Brain microvascular endothelial cell (primary cell): ENCODE measurements at regions not wholly inside any gene's neighbourhood (a gene's known extent, or its start where the extent isn't known, plus 50 kb on each side); places are given as distances from the start of the nearest gene placed in this dataset.

Experiments
- DNase-seq: peaks from one replicate; pipeline ENCODE4 v3.0.0-alpha.2; 2020
- H3K27ac ChIP-seq: fragments of 250-450 bp; sonication (Bioruptor Pico); 2 replicates; pipeline ENCODE4 v1.5.1; 2020; ENCODE audit warnings: mild to moderate bottlenecking, moderate library complexity
- H3K27me3 ChIP-seq: fragments of 250-450 bp; sonication (Bioruptor Pico); replicated peaks from 2 replicates; pipeline ENCODE4 v1.5.1; 2020; ENCODE audit warnings: mild to moderate bottlenecking
- H3K36me3 ChIP-seq: fragments of 250-450 bp; sonication (Bioruptor Pico); replicated peaks from 2 replicates; pipeline ENCODE4 v1.5.1; 2020; ENCODE audit warnings: mild to moderate bottlenecking
- H3K4me3 ChIP-seq: 2 replicates; pipeline ENCODE4 v1.5.1; 2011; ENCODE audit warnings: low read depth, mild to moderate bottlenecking, control low read depth, low read length, moderate library complexity
- in situ Hi-C: cut with HindIII; loops from 2 replicates; pipeline ENCODE4 v1.10.0; 2017; ENCODE audit warnings: low sequenced_read_pairs, low pct_ligation_motif_present
- TF ChIP-seq, protein P1 (sequence below): IDR thresholded peaks from 2 replicates; pipeline ENCODE4 v1.5.1; 2011; ENCODE audit warnings: low read depth, mild to moderate bottlenecking, moderate library complexity, low read length, control low read depth, inconsistent platforms; ENCODE audit errors: missing control alignments

DNA sequence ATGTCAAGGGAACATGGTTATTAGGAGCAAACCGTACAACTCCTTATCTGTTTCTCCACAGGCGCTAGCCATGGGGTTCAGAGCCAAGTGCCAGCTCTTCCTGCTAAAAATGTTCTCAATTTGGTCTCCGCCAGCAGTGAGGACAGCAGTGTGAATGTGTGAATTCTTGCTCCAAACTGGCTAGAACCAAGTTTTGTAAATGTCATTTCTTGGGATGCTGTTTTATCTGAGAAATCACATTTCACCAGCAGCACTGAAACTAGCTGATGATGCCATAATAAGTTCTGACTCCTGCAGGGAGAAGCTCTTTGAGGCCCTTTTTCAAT lies 140.6 kb upstream of the LGALSL start:
- Histone ChIP-seq H3K27ac (no peak overlapping the region), H3K4me3 (no peak overlapping the region), H3K27me3 (peaks cover 3% of the 10 kb centered on the region), H3K36me3 (no peaks in the 10 kb centered on the region)
- TF ChIP-seq, protein P1, sequence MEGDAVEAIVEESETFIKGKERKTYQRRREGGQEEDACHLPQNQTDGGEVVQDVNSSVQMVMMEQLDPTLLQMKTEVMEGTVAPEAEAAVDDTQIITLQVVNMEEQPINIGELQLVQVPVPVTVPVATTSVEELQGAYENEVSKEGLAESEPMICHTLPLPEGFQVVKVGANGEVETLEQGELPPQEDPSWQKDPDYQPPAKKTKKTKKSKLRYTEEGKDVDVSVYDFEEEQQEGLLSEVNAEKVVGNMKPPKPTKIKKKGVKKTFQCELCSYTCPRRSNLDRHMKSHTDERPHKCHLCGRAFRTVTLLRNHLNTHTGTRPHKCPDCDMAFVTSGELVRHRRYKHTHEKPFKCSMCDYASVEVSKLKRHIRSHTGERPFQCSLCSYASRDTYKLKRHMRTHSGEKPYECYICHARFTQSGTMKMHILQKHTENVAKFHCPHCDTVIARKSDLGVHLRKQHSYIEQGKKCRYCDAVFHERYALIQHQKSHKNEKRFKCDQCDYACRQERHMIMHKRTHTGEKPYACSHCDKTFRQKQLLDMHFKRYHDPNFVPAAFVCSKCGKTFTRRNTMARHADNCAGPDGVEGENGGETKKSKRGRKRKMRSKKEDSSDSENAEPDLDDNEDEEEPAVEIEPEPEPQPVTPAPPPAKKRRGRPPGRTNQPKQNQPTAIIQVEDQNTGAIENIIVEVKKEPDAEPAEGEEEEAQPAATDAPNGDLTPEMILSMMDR = no peak
- DNase-seq = no peak
- in situ Hi-C loops = loop anchor here (25.0 kb wide), 1 partner anchor 276 kb away; no protein-coding TSS in a partner anchor

DNA sequence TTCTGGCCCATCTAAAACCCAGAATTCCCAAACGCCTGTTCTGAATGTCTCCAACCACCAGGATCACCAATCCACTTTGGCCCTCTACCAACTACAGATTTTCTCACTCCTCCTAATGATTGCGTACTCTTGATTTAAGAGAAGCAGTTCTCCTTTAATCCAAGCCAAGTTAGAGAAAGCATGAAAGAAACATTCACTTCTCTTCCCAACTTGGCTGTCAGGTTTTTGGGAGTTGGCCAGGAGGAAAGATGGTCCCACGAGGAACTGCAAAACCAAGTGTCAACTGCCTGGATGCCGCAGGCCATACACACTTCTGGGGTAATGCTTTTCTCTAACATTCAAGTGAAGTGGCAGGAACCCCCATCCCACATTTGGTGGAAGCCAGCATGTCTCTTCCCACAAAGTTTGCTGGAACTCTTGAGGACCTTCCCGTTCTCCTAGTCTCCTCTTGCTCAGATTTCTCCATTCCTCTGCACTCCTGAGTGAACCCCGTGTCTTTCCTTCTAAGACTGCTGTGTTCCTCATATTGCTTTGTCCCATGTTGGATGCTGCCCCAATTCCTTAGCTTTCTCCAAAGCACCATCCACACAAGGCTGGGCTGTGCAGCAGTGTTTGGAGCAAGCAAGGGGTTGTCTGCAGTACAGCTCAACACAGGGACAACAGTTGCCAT lies 138.5 kb upstream of the LGALSL start:
- in situ Hi-C loops = loop anchor here (25.0 kb wide), 1 partner anchor 278 kb away; no protein-coding TSS in a partner anchor
- Histone ChIP-seq H3K27me3 (peaks cover 3% of the 10 kb centered on the region), H3K27ac (no peak overlapping the region), H3K36me3 (no peaks in the 10 kb centered on the region), H3K4me3 (no peak overlapping the region)
- no peak for DNase-seq
- TF ChIP-seq, protein P1 = no peak

DNA sequence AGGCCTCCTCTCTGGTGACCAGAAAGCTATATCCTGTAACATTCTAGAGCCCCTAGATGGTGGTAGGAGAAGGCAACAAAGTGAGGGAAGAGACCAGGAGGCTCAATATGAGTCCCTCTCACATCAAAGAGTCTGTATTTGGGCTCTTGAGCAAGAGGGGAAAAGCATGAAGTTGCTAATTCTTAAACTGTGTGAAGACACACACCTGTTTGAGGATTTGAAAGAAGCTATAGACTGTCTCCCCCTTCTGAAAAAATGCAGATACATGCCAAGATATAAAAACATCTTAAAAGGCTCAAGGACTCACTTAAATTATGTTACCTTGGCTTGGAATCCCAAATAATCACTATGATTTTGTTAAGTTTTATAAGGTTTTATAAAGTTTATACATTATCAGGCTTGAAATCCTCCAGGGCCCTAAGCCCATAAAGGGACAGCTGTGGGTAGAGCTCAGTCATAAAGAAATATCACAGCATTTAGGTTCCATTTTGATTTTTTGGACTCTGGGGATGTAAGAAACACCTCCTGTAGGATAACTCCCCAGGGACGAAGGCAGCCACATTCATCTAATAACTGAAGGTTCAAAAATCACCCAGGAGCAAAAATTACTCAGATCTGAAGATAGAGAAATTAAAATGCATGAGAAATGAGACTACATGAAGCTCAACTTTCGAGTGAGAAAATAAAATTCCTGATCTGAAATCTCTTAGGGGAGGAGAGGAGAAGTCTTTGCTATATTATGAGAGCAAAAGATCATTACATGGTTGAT lies 136.1 kb upstream of the LGALSL start:
- TF ChIP-seq, protein P1 = no peak
- DNase-seq = no peak
- no peak overlapping the region for H3K27ac ChIP-seq
- peaks cover 6% of the 10 kb centered on the region for H3K27me3 ChIP-seq
- in situ Hi-C loops = loop anchor here (25.0 kb wide), 1 partner anchor 281 kb away; no protein-coding TSS in a partner anchor
- no peak overlapping the region for H3K4me3 ChIP-seq
- H3K36me3 ChIP-seq = no peaks in the 10 kb centered on the region

DNA sequence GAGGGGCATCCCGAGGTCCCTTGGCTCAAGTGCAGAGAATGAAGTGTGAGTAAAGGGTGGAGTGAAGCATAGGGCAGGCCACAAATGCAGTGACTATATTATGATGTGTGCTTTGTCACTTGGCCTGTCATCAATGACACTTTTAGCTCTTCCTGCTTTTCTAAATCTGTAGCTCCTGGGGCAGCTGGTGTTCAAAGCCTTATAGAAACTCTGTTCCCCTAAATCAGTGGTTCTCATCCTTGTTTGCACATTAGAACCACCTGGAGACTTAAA lies 135.6 kb upstream of the LGALSL start:
- Histone ChIP-seq H3K27me3 (peaks cover 6% of the 10 kb centered on the region), H3K4me3 (no peak overlapping the region)

DNA sequence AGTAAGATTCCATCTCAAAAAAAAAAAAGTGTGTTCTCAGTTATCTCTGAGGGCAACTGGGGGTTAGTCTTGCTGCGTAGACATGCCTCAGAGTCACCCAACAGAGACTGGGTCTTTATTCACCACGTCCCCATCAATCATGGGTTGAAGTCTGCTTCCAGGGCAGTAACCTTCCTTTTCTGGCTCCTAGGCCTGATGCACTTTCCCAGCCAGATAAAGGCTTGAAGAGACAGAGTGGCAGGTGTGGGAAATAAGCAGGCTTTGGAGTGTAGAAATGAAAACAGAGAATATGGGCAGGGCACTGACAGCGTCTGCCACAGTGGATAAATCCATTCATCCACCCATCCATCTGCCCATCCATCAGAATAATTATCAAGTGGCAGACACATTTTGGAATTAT lies 134.1 kb upstream of the LGALSL start:
- Histone ChIP-seq H3K27ac (no peak overlapping the region), H3K27me3 (peaks cover 3% of the 10 kb centered on the region), H3K36me3 (no peaks in the 10 kb centered on the region), H3K4me3 (no peak overlapping the region)
- no peak for DNase-seq
- in situ Hi-C loops = loop anchor here (25.0 kb wide), 1 partner anchor 283 kb away; no protein-coding TSS in a partner anchor
- TF ChIP-seq, protein P1 = no peak

More for the DNA sequence above, 135.6 kb upstream of the LGALSL start:
- DNase-seq = no peak
- Histone ChIP-seq H3K27ac (no peak overlapping the region), H3K36me3 (no peaks in the 10 kb centered on the region)
- TF ChIP-seq, protein P1 = no peak
- in situ Hi-C loops = loop anchor here (25.0 kb wide), 1 partner anchor 281 kb away; no protein-coding TSS in a partner anchor
